SK-N-SH (cell line): ENCODE measurements at regions not wholly inside any gene's neighbourhood (a gene's known extent, or its start where the extent isn't known, plus 50 kb on each side); places are given as distances from the start of the nearest gene placed in this dataset.

Experiments used
- CTCF ChIA-PET: fragments of 300-600, 350-600 bp; formaldehyde crosslinking; extraction: SDS; loops from one replicate; lab custom pipeline; 2021; lab: Yijun Ruan, JAX
- POLR2A ChIA-PET: fragments of 350-600 bp; sonication (Branson Sonifier 250); formaldehyde crosslinking; extraction: SDS; loops from one replicate; lab custom pipeline; 2020; ENCODE audit warnings: antibody characterized with exemption, inconsistent platforms; lab: Yijun Ruan, JAX
- DNase-seq: peaks from one replicate; pipeline ENCODE4 v3.0.0; 2012
- H2AFZ ChIP-seq: fragments of 200-600 bp; sonication (generic); 2 replicates; pipeline ENCODE4 v1.8.1; 2016; ENCODE audit warnings: antibody characterized with exemption, mild to moderate bottlenecking, low read depth
- H3F3A ChIP-seq: fragments of 200-600 bp; sonication (generic); replicated peaks from 2 replicates; pipeline ENCODE3; 2016; ENCODE audit warnings: antibody characterized with exemption, mild to moderate bottlenecking; ENCODE audit not compliant: insufficient read depth
- H3K27ac ChIP-seq, 2 experiments: fragments of 200-500 bp in 1 of 2; fragments of 200-600 bp in 1 of 2; sonication (Bioruptor generic) in 1 of 2; sonication (generic), shearing (Covaris generic) in 1 of 2; 2 replicates each; pipeline versions ENCODE4 v1.5.1 to v1.6.1; 2014 to 2016; ENCODE audit warnings: low read depth in 2 of 2, inconsistent platforms in 1 of 2, low read length in 1 of 2, mild to moderate bottlenecking in 1 of 2, mixed read lengths in 1 of 2
- H3K27me3 ChIP-seq: fragments of 200-600 bp; sonication (generic), shearing (Covaris generic); 2 replicates; pipeline ENCODE4 v1.6.1; 2016; ENCODE audit warnings: mixed run types; ENCODE audit not compliant: insufficient read depth
- H3K36me3 ChIP-seq, 2 experiments: fragments of 200-500 bp in 1 of 2; fragments of 200-600 bp in 1 of 2; sonication (Bioruptor generic) in 1 of 2; sonication (generic) in 1 of 2; replicated peaks in 1 of 2; 2 replicates each; pipeline versions ENCODE3 to v1.5.1; 2014 to 2016; ENCODE audit warnings: low read length in 1 of 2, mild to moderate bottlenecking in 1 of 2; ENCODE audit not compliant: insufficient read depth in 2 of 2, control insufficient read depth in 1 of 2
- H3K4me1 ChIP-seq, 2 experiments: fragments of 200-500 bp in 1 of 2; fragments of 200-600 bp in 1 of 2; sonication (Bioruptor generic) in 1 of 2; sonication (generic), shearing (Covaris generic) in 1 of 2; 2 replicates each; pipeline versions ENCODE4 v1.5.1 to v1.6.1; 2014 to 2016; ENCODE audit warnings: low read depth in 1 of 2, low read length in 1 of 2, mixed run types in 1 of 2; ENCODE audit not compliant: insufficient read depth in 2 of 2, control insufficient read depth in 1 of 2
- H3K4me2 ChIP-seq: fragments of 200-600 bp; sonication (generic), shearing (Covaris generic); 2 replicates; pipeline ENCODE4 v1.6.1; 2017; ENCODE audit warnings: mixed run types
- H3K4me3 ChIP-seq, 2 experiments: fragments of 200-500 bp in 1 of 2; fragments of 200-600 bp in 1 of 2; sonication (Bioruptor generic) in 1 of 2; sonication (generic), shearing (Covaris generic) in 1 of 2; 2 replicates each; pipeline versions ENCODE4 v1.5.1 to v1.8.1; 2014 to 2016; ENCODE audit warnings: low read depth in 2 of 2, inconsistent platforms in 1 of 2, low read length in 1 of 2, mild to moderate bottlenecking in 1 of 2, mixed read lengths in 1 of 2, moderate library complexity in 1 of 2
- H3K79me2 ChIP-seq: fragments of 200-600 bp; sonication (generic); 2 replicates; pipeline ENCODE4 v1.8.1; 2017; ENCODE audit warnings: mild to moderate bottlenecking; ENCODE audit not compliant: insufficient read depth
- H3K9ac ChIP-seq: fragments of 200-600 bp; sonication (generic); 2 replicates; pipeline ENCODE4 v1.6.1; 2017; ENCODE audit warnings: mixed run types
- H3K9me2 ChIP-seq: fragments of 200-600 bp; sonication (generic); 2 replicates; pipeline ENCODE4 v1.6.1; 2017; ENCODE audit warnings: mixed run types
- H3K9me3 ChIP-seq: fragments of 200-600 bp; sonication (generic); 2 replicates; pipeline ENCODE4 v1.6.1; 2017; ENCODE audit warnings: mixed run types, mild to moderate bottlenecking, moderate library complexity
- H4K20me1 ChIP-seq: fragments of 200-600 bp; sonication (generic); 2 replicates; pipeline ENCODE4 v1.6.1; 2017; ENCODE audit warnings: mild to moderate bottlenecking, mixed run types; ENCODE audit not compliant: insufficient read depth
- CHD2 ChIP-seq: fragments of 150-350 bp; IDR thresholded peaks from 2 replicates; pipeline ENCODE4 v1.6.1; 2018; ENCODE audit warnings: low read length; ENCODE audit not compliant: partially characterized antibody
- ELF1 ChIP-seq: IDR thresholded peaks from 2 replicates; pipeline ENCODE4 v1.4.0; 2012
- EP300 ChIP-seq, 2 experiments: IDR thresholded peaks; 2 replicates each; pipeline versions ENCODE4 v1.4.0 to v1.6.1; 2012; ENCODE audit warnings: borderline replicate concordance in 1 of 2, low read depth in 1 of 2, low read length in 1 of 2
- EZH2phosphoT487 ChIP-seq: fragments of 200-600 bp; sonication (generic); IDR thresholded peaks from 2 replicates; pipeline ENCODE4 v1.6.1; 2017; ENCODE audit warnings: low read depth, mixed run types, mild to moderate bottlenecking, antibody characterized with exemption, moderate library complexity, borderline replicate concordance
- FOSL2 ChIP-seq: IDR thresholded peaks from 2 replicates; pipeline ENCODE4 v1.4.0; 2012; ENCODE audit warnings: low read depth, mild to moderate bottlenecking, moderate library complexity, borderline replicate concordance
- FOXJ3 ChIP-seq: sonication (generic); formaldehyde crosslinking; IDR thresholded peaks from 2 replicates; pipeline ENCODE4 v1.5.1; 2020; ENCODE audit warnings: mild to moderate bottlenecking, missing genetic modification reagents
- FOXM1 ChIP-seq: IDR thresholded peaks from 2 replicates; pipeline ENCODE4 v1.4.0; 2012; ENCODE audit warnings: low read depth, mild to moderate bottlenecking
- JUND ChIP-seq: IDR thresholded peaks from 2 replicates; pipeline ENCODE4 v1.4.0; 2012
- MXI1 ChIP-seq: IDR thresholded peaks from 2 replicates; pipeline ENCODE4 v1.6.1; 2012; ENCODE audit warnings: mild to moderate bottlenecking, low read depth, low read length, improper control_type of control experiment
- NFIC ChIP-seq: IDR thresholded peaks from 2 replicates; pipeline ENCODE4 v1.4.0; 2012; ENCODE audit warnings: borderline replicate concordance
- RAD21 ChIP-seq: IDR thresholded peaks from 2 replicates; pipeline ENCODE4 v1.6.1; 2012; ENCODE audit warnings: mild to moderate bottlenecking, low read length
- RFX5 ChIP-seq: IDR thresholded peaks from 2 replicates; pipeline ENCODE4 v1.6.1; 2012; ENCODE audit warnings: mild to moderate bottlenecking, improper control_type of control experiment, low read length
- SIN3A ChIP-seq: IDR thresholded peaks from 2 replicates; pipeline ENCODE4 v1.6.1; 2012; ENCODE audit warnings: low read depth, mild to moderate bottlenecking, low read length, moderate library complexity, borderline replicate concordance
- TAF1 ChIP-seq: IDR thresholded peaks from 2 replicates; pipeline ENCODE4 v1.6.1; 2012; ENCODE audit warnings: low read depth, mild to moderate bottlenecking, low read length, moderate library complexity, borderline replicate concordance
- WGBS: methylation state at CpG from one replicate; pipeline ENCODE4 v1.1.6; 2017; ENCODE audit warnings: low lambda C conversion rate; 5-methylcytosine and 5-hydroxymethylcytosine counted together
- TF ChIP-seq, protein P1 (sequence below): fragments of 150-350 bp; IDR thresholded peaks from 2 replicates; pipeline ENCODE4 v1.6.1; 2016; ENCODE audit warnings: mild to moderate bottlenecking, low read depth, low read length
- TF ChIP-seq, protein P2 (sequence below): IDR thresholded peaks from 2 replicates; pipeline ENCODE4; 2012
- TF ChIP-seq, protein P3 (sequence below): IDR thresholded peaks from 2 replicates; pipeline ENCODE4 v1.4.0; 2012; ENCODE audit warnings: low read depth, borderline replicate concordance
- TF ChIP-seq, protein P4 (sequence below): IDR thresholded peaks from 2 replicates; pipeline ENCODE4 v1.6.1; 2012; ENCODE audit warnings: mild to moderate bottlenecking, low read depth, low read length, moderate library complexity
- TF ChIP-seq, protein P5 (sequence below): IDR thresholded peaks from 2 replicates; pipeline ENCODE4 v1.4.0; 2012; ENCODE audit warnings: low read depth
- TF ChIP-seq, protein P6 (sequence below): IDR thresholded peaks from 2 replicates; pipeline ENCODE4 v1.4.0; 2012; ENCODE audit warnings: low read depth, borderline replicate concordance

DNA sequence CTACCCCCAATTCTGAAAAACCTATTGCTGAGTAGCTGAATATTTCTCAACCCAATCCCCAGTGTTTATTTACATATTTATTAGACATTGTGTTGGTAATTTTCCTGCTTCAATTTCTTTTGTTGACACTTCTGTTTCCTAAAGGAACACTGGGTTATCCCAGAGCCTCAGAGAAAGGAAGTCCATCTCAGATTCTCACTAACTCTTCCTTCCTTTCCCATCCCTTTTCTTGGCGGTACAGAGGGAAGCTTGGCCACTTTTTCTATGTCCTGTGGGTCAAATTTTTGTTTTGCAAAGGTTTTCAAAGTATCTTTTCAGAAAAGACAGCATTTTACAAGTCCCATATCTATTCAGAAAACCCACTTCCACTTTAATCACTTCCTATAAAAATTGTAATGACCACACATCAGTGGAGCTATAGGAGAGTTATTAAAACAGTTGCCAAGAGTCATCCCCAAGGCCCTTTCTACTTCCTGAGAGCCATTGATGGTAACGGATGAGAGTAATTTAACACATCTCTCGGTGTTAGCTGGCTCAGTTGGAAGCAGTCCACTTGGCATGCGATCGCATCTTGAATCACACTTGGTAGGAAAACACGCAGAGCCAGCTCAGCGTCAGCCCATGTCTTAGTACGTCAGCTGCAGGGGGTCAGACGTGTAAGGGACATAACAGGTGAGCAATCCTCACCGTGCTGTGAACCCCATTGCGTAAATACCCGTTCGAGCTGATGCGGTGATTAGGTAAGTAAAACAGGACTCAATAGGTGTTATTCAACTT, 231.1 kb upstream of the ADARB2 start:
- no peaks in the 10 kb centered on the region for H3K36me3 ChIP-seq
- 57% methylated on average over 14 of the region's 14 CpGs for WGBS
- H3K4me3 ChIP-seq, result no peak overlapping the region
- DNase-seq, result no peak
- no peaks in the 10 kb centered on the region for H4K20me1 ChIP-seq
- ChIA-PET CTCF (no interaction called here), POLR2A (no interaction called here)
- peaks cover 0 to 2% of the 10 kb centered on the region in 2 experiments; a peak in 2 of 4 replicates for H3K4me1 ChIP-seq
- no peaks in the 10 kb centered on the region for H3K79me2 ChIP-seq
- no peaks in the 10 kb centered on the region for H3K9me3 ChIP-seq
- H3K27ac ChIP-seq, result no peak overlapping the region
- H3K9me2 ChIP-seq, result no peaks in the 10 kb centered on the region
- no peaks in the 10 kb centered on the region for H3F3A ChIP-seq
- no peak overlapping the region for H3K9ac ChIP-seq
- no peaks in the 10 kb centered on the region for H3K27me3 ChIP-seq
- H2AFZ ChIP-seq, result no peak overlapping the region
- no peak overlapping the region for H3K4me2 ChIP-seq
- TF ChIP-seq, protein P1, sequence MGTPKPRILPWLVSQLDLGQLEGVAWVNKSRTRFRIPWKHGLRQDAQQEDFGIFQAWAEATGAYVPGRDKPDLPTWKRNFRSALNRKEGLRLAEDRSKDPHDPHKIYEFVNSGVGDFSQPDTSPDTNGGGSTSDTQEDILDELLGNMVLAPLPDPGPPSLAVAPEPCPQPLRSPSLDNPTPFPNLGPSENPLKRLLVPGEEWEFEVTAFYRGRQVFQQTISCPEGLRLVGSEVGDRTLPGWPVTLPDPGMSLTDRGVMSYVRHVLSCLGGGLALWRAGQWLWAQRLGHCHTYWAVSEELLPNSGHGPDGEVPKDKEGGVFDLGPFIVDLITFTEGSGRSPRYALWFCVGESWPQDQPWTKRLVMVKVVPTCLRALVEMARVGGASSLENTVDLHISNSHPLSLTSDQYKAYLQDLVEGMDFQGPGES, result no peak
- TF ChIP-seq, protein P2, sequence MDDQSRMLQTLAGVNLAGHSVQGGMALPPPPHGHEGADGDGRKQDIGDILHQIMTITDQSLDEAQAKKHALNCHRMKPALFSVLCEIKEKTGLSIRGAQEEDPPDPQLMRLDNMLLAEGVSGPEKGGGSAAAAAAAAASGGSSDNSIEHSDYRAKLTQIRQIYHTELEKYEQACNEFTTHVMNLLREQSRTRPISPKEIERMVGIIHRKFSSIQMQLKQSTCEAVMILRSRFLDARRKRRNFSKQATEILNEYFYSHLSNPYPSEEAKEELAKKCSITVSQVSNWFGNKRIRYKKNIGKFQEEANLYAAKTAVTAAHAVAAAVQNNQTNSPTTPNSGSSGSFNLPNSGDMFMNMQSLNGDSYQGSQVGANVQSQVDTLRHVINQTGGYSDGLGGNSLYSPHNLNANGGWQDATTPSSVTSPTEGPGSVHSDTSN, result no peak
- TF ChIP-seq JUND (no peak), SIN3A (no peak), FOXJ3 (no peak), RAD21 (no peak), ELF1 (no peak), CHD2 (no peak), EP300 (IDR thresholded peaks at IDR 0.05; ENCODE audit: borderline replicate concordance in 1 of 2, low read depth in 1 of 2, low read length in 1 of 2) (no peak), MXI1 (no peak), EZH2phosphoT487 (no peak), TAF1 (no peak), RFX5 (no peak), FOSL2 (no peak), NFIC (no peak), FOXM1 (no peak)
- TF ChIP-seq, protein P3, sequence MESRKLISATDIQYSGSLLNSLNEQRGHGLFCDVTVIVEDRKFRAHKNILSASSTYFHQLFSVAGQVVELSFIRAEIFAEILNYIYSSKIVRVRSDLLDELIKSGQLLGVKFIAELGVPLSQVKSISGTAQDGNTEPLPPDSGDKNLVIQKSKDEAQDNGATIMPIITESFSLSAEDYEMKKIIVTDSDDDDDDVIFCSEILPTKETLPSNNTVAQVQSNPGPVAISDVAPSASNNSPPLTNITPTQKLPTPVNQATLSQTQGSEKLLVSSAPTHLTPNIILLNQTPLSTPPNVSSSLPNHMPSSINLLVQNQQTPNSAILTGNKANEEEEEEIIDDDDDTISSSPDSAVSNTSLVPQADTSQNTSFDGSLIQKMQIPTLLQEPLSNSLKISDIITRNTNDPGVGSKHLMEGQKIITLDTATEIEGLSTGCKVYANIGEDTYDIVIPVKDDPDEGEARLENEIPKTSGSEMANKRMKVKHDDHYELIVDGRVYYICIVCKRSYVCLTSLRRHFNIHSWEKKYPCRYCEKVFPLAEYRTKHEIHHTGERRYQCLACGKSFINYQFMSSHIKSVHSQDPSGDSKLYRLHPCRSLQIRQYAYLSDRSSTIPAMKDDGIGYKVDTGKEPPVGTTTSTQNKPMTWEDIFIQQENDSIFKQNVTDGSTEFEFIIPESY, result no peak
- TF ChIP-seq, protein P4, sequence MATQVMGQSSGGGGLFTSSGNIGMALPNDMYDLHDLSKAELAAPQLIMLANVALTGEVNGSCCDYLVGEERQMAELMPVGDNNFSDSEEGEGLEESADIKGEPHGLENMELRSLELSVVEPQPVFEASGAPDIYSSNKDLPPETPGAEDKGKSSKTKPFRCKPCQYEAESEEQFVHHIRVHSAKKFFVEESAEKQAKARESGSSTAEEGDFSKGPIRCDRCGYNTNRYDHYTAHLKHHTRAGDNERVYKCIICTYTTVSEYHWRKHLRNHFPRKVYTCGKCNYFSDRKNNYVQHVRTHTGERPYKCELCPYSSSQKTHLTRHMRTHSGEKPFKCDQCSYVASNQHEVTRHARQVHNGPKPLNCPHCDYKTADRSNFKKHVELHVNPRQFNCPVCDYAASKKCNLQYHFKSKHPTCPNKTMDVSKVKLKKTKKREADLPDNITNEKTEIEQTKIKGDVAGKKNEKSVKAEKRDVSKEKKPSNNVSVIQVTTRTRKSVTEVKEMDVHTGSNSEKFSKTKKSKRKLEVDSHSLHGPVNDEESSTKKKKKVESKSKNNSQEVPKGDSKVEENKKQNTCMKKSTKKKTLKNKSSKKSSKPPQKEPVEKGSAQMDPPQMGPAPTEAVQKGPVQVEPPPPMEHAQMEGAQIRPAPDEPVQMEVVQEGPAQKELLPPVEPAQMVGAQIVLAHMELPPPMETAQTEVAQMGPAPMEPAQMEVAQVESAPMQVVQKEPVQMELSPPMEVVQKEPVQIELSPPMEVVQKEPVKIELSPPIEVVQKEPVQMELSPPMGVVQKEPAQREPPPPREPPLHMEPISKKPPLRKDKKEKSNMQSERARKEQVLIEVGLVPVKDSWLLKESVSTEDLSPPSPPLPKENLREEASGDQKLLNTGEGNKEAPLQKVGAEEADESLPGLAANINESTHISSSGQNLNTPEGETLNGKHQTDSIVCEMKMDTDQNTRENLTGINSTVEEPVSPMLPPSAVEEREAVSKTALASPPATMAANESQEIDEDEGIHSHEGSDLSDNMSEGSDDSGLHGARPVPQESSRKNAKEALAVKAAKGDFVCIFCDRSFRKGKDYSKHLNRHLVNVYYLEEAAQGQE, result no peak
- TF ChIP-seq, protein P5, sequence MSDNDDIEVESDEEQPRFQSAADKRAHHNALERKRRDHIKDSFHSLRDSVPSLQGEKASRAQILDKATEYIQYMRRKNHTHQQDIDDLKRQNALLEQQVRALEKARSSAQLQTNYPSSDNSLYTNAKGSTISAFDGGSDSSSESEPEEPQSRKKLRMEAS, result no peak
- TF ChIP-seq, protein P6, sequence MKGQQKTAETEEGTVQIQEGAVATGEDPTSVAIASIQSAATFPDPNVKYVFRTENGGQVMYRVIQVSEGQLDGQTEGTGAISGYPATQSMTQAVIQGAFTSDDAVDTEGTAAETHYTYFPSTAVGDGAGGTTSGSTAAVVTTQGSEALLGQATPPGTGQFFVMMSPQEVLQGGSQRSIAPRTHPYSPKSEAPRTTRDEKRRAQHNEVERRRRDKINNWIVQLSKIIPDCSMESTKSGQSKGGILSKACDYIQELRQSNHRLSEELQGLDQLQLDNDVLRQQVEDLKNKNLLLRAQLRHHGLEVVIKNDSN, result no peak
- TF ChIP-seq, all 33 proteins: peak for 0
